GM12878 (cell line): ENCODE measurements at regions not wholly inside any gene's neighbourhood (a gene's known extent, or its start where the extent isn't known, plus 50 kb on each side); places are given as distances from the start of the nearest gene placed in this dataset.

Source experiments
- ATAC-seq: fragments of 200-7000 bp; cut with Tn5 transposase; 3 replicates; pipeline ENCODE4 v1.9.1; 2020; ENCODE audit warnings: mild to moderate bottlenecking, moderate library complexity
- BruUV-seq: library from RNA; stranded (reverse); fragments of 400-500 nt; replicated peaks from 2 replicates; lab custom pipeline; 2021; lab: Mats Ljungman, UMichigan
- CTCF ChIA-PET: fragments of 300-600 bp; sonication (Branson Sonifier 250); formaldehyde crosslinking; extraction: SDS; loops from one replicate; lab custom pipeline; 2021; ENCODE audit warnings: inconsistent platforms; lab: Yijun Ruan, JAX
- POLR2A ChIA-PET: fragments of 350-600 bp; formaldehyde crosslinking; extraction: SDS; loops from one replicate; lab custom pipeline; 2021; ENCODE audit warnings: inconsistent platforms; lab: Charles Lee
- RAD21 ChIA-PET: fragments of 300-600 bp; sonication (Branson Sonifier 250); formaldehyde crosslinking; loops from one replicate; lab custom pipeline; 2023; ENCODE audit warnings: antibody characterized with exemption; ENCODE audit not compliant: unreplicated experiment; lab: Charles Lee
- SMC1A ChIA-PET: fragments of 300-600 bp; sonication (Branson Sonifier 250); formaldehyde crosslinking; loops from one replicate; lab custom pipeline; 2023; ENCODE audit not compliant: unreplicated experiment, uncharacterized antibody; lab: Charles Lee
- DNase-seq: peaks from one replicate; pipeline ENCODE4 v3.0.0-alpha.2; 2011; ENCODE audit warnings: low read depth, low spot score
- FAIRE-seq: peaks from 3 replicates; lab custom pipeline; 2011; peaks lifted over from hg19 to GRCh38; lab: Jason Lieb, UNC
- H2AFZ ChIP-seq: 2 replicates; pipeline ENCODE4 v1.6.0; 2011; ENCODE audit warnings: low read depth, low read length, control low read depth; ENCODE audit not compliant: control insufficient read depth
- H3K27ac ChIP-seq: 2 replicates; pipeline ENCODE4 v1.5.1; 2011; ENCODE audit warnings: control low read depth; ENCODE audit not compliant: control insufficient read depth, insufficient read depth
- H3K27me3 ChIP-seq, 2 experiments: replicated peaks in 1 of 2; 2 replicates each; pipeline versions ENCODE4 v1.6.0 to v1.6.1; 2011; ENCODE audit warnings: low read length in 1 of 2; ENCODE audit not compliant: control insufficient read depth in 2 of 2, insufficient read depth in 2 of 2
- H3K36me3 ChIP-seq, 2 experiments: 2 replicates each; pipeline ENCODE4 v1.5.1; 2011; ENCODE audit warnings: low read length in 1 of 2; ENCODE audit not compliant: control insufficient read depth in 2 of 2, insufficient read depth in 2 of 2
- H3K4me1 ChIP-seq: 2 replicates; pipeline ENCODE4 v1.6.1; 2011; ENCODE audit warnings: mild to moderate bottlenecking, low read length, moderate library complexity, mixed read lengths; ENCODE audit not compliant: control insufficient read depth, insufficient read depth
- H3K4me2 ChIP-seq: 2 replicates; pipeline ENCODE4 v1.6.0; 2011; ENCODE audit warnings: control low read depth; ENCODE audit not compliant: control insufficient read depth, insufficient read depth
- H3K4me3 ChIP-seq: fragments of 200-600 bp; sonication (generic); 2 replicates; pipeline ENCODE4 v1.5.1; 2016
- H3K79me2 ChIP-seq: 2 replicates; pipeline ENCODE4 v1.6.0; 2011; ENCODE audit warnings: low read length; ENCODE audit not compliant: control insufficient read depth, insufficient read depth
- H3K9ac ChIP-seq: 2 replicates; pipeline ENCODE4 v1.8.0; 2011; ENCODE audit warnings: low read length, control low read depth, mixed read lengths; ENCODE audit not compliant: control insufficient read depth, insufficient read depth
- H3K9me3 ChIP-seq: replicated peaks from 3 replicates; pipeline ENCODE4 v1.5.1; 2011; ENCODE audit warnings: mild to moderate bottlenecking, low read length; ENCODE audit not compliant: control insufficient read depth, insufficient read depth
- H4K20me1 ChIP-seq: 2 replicates; pipeline ENCODE4 v1.6.0; 2011; ENCODE audit not compliant: control insufficient read depth, insufficient read depth
- ASH2L ChIP-seq: fragments of 300-600, 200-600 bp; sonication (generic); IDR thresholded peaks from 2 replicates; pipeline ENCODE4 v1.6.1; 2017; ENCODE audit warnings: low read depth, mild to moderate bottlenecking, borderline replicate concordance
- ATF3 ChIP-seq: IDR thresholded peaks from 2 replicates; pipeline ENCODE4 v1.6.1; 2011; ENCODE audit warnings: low read depth, mild to moderate bottlenecking, low read length, moderate library complexity, borderline replicate concordance; ENCODE audit errors: extremely low read depth
- CBX5 ChIP-seq: sonication (generic); IDR thresholded peaks from 2 replicates; pipeline ENCODE4 v1.6.1; 2016; ENCODE audit warnings: low read depth, moderate library complexity, mild to moderate bottlenecking, inconsistent platforms
- CHD1 ChIP-seq: IDR thresholded peaks from 2 replicates; pipeline ENCODE4 v1.6.1; 2012; ENCODE audit warnings: low read depth, low read length, improper control_type of control experiment
- DPF2 ChIP-seq: fragments of 450-650 bp; IDR thresholded peaks from 2 replicates; pipeline ENCODE4 v1.6.1; 2017; ENCODE audit warnings: mild to moderate bottlenecking
- EGR1 ChIP-seq, 2 experiments: IDR thresholded peaks; 1 replicate in 1 of 2; 2 replicates in 1 of 2; pipeline ENCODE4 v1.6.1; 2011 to 2012; ENCODE audit warnings: low read depth in 2 of 2, low read length in 2 of 2, borderline replicate concordance in 1 of 2, mild to moderate bottlenecking in 1 of 2, moderate library complexity in 1 of 2
- ESRRA ChIP-seq: IDR thresholded peaks from 2 replicates; pipeline ENCODE4 v1.6.1; 2012; ENCODE audit warnings: mild to moderate bottlenecking, low read length, improper control_type of control experiment
- JUNB ChIP-seq: IDR thresholded peaks from 2 replicates; pipeline ENCODE4 v1.6.1; 2016; ENCODE audit warnings: antibody characterized with exemption, mild to moderate bottlenecking
- MYC ChIP-seq: IDR thresholded peaks from 2 replicates; pipeline ENCODE4 v1.6.1; 2011; ENCODE audit warnings: mild to moderate bottlenecking, low read length, moderate library complexity, inconsistent platforms; ENCODE audit not compliant: insufficient read depth, insufficient replicate concordance, insufficient read length, severe bottlenecking
- PBX3 ChIP-seq: IDR thresholded peaks from 2 replicates; pipeline ENCODE4 v1.6.1; 2011; ENCODE audit warnings: mild to moderate bottlenecking, low read depth, low read length, moderate library complexity; ENCODE audit not compliant: insufficient replicate concordance
- SRF ChIP-seq, 2 experiments: IDR thresholded peaks; 2 replicates each; pipeline ENCODE4 v1.6.1; 2011; ENCODE audit warnings: low read depth in 2 of 2, low read length in 2 of 2, mild to moderate bottlenecking in 1 of 2, moderate library complexity in 1 of 2
- TCF7 ChIP-seq: IDR thresholded peaks from 2 replicates; pipeline ENCODE4 v1.6.1; 2014; ENCODE audit warnings: antibody characterized with exemption, borderline replicate concordance
- YY1 ChIP-seq: IDR thresholded peaks from 2 replicates; pipeline ENCODE4 v1.6.1; 2011; ENCODE audit warnings: low read depth, mild to moderate bottlenecking, low read length
- ZBED1 ChIP-seq: IDR thresholded peaks from 2 replicates; pipeline ENCODE4 v1.6.1; 2016; ENCODE audit warnings: borderline replicate concordance
- ZNF217 ChIP-seq: fragments of 450-650 bp; IDR thresholded peaks from 2 replicates; pipeline ENCODE4 v1.6.1; 2017; ENCODE audit warnings: antibody characterized with exemption, mild to moderate bottlenecking
- ZNF24 ChIP-seq: fragments of 450-650 bp; IDR thresholded peaks from 2 replicates; pipeline ENCODE4 v1.6.1; 2017; ENCODE audit warnings: antibody characterized with exemption, mild to moderate bottlenecking
- WGBS: methylation state at CpG from one replicate; pipeline ENCODE4 v1.1.6; 2016; ENCODE audit warnings: low lambda C conversion rate; ENCODE audit not compliant: insufficient replicate concordance, insufficient coverage; ENCODE audit errors: missing lambda C conversion rate; 5-methylcytosine and 5-hydroxymethylcytosine counted together
- in situ Hi-C: fragments of 300-500 bp; cut with MboI; formaldehyde crosslinking; loops from 9 replicates; pipeline ENCODE4 v1.14.3; 2018; ENCODE audit warnings: mixed read lengths
- intact Hi-C: fragments of 100-400 bp; cut with micrococcal nuclease; formaldehyde crosslinking; loops from one replicate; pipeline ENCODE4 v1.14.2; 2022; ENCODE audit not compliant: unreplicated experiment
- TF ChIP-seq, protein P1 (sequence below): IDR thresholded peaks from 2 replicates; pipeline ENCODE4 v1.6.1; 2011; ENCODE audit warnings: borderline replicate concordance, low read depth, mild to moderate bottlenecking, moderate library complexity, low read length; ENCODE audit not compliant: insufficient read depth, poor library complexity, severe bottlenecking

DNA sequence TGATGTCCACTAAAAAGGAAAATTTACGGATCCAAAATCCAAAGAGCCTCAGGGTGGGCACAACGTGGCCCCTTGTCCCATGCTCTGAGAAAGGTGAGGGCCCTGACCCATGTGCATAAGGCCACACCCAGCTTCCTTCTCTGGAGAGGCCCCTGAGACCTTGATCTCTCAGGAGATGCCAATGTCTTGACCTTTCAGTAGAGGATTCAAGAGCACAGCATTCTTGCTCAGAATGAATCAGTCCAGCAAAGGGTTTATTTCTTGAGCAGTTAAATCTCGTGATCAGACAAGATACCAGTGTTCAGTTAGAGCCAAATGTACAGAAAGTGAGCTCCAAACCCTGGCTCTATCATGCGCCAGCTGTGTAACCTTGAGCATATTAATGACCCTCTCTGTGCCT, 115.9 kb upstream of the DAPK1 start:
- intact Hi-C loops (no loop called here), in situ Hi-C loops (no loop called here)
- Histone ChIP-seq H3K27ac (no peak overlapping the region), H3K79me2 (no peaks in the 10 kb centered on the region), H3K4me2 (no peak overlapping the region), H4K20me1 (no peaks in the 10 kb centered on the region), H3K4me1 (no peaks in the 10 kb centered on the region), H3K4me3 (no peak overlapping the region), H3K36me3 (no peaks in the 10 kb centered on the region), H3K9ac (no peak overlapping the region), H3K9me3 (no peaks in the 10 kb centered on the region), H3K27me3 (no peaks in the 10 kb centered on the region), H2AFZ (no peak overlapping the region)
- WGBS = 33% methylated on average over 4 of the region's 4 CpGs
- ChIA-PET RAD21 (no interaction called here), CTCF (no interaction called here), SMC1A (interaction anchor here (0.8 kb wide), 1 partner anchor 280 kb away, joined by 3 read pairs; no protein-coding TSS in a partner anchor), POLR2A (no interaction called here)
- no peak for DNase-seq
- no peak for ATAC-seq
- no peak for FAIRE-seq
- TF ChIP-seq CHD1 (no peak), EGR1 (IDR thresholded peaks at IDR 0.05; ENCODE audit: borderline replicate concordance in 1 of 2, low read depth in 2 of 2, low read length in 2 of 2) (no peak), JUNB (no peak), ASH2L (no peak), YY1 (no peak), ESRRA (no peak), SRF (IDR thresholded peaks at IDR 0.05; ENCODE audit: low read depth in 2 of 2, low read length in 2 of 2) (no peak), DPF2 (no peak), ZNF24 (no peak)
- no TSS peak for BruUV-seq

DNA sequence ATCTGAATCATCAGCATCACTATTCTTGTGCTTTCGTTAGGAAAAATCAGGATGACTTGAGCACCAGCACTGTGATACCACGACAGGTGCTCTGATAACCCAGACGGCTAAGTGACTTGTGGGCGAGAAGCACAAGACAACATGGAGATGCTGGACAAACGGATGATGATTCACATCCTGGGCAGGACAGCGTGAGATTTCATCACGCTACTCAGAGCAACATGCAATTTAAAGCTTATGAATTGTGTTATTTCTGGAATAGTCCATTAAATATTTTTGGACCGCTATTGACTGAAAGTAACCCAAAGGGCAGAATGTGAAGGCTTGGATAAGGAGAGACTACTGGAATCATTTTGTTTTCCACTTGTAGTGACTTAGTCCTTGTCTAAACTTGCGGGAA, 114.8 kb upstream of the DAPK1 start:
- ChIA-PET SMC1A (no interaction called here), RAD21 (no interaction called here), CTCF (interaction anchor here (0.7 kb wide), 1 partner anchor 35 kb away, joined by 3 read pairs; no protein-coding TSS in a partner anchor), POLR2A (no interaction called here)
- no peaks in the 10 kb centered on the region for H3K79me2 ChIP-seq
- ATAC-seq (no peak), FAIRE-seq (no peak), DNase-seq (no peak)
- intact Hi-C loops (no loop called here), in situ Hi-C loops (no loop called here)
- no peak overlapping the region for H3K9ac ChIP-seq
- WGBS = 43% methylated on average over 9 of the region's 9 CpGs
- H3K36me3 ChIP-seq = no peaks in the 10 kb centered on the region
- no peaks in the 10 kb centered on the region for H3K27me3 ChIP-seq
- no peak overlapping the region for H2AFZ ChIP-seq
- no peaks in the 10 kb centered on the region for H3K4me1 ChIP-seq
- H3K4me3 ChIP-seq = no peak overlapping the region
- H3K27ac ChIP-seq = no peak overlapping the region
- no peaks in the 10 kb centered on the region for H3K9me3 ChIP-seq
- no peaks in the 10 kb centered on the region for H4K20me1 ChIP-seq
- H3K4me2 ChIP-seq = no peak overlapping the region
- no TSS peak for BruUV-seq
- TF ChIP-seq CBX5 (no peak), TCF7 (no peak), ZNF217 (no peak), ATF3 (no peak), MYC (no peak), ZBED1 (no peak), PBX3 (no peak)
- TF ChIP-seq, protein P1, sequence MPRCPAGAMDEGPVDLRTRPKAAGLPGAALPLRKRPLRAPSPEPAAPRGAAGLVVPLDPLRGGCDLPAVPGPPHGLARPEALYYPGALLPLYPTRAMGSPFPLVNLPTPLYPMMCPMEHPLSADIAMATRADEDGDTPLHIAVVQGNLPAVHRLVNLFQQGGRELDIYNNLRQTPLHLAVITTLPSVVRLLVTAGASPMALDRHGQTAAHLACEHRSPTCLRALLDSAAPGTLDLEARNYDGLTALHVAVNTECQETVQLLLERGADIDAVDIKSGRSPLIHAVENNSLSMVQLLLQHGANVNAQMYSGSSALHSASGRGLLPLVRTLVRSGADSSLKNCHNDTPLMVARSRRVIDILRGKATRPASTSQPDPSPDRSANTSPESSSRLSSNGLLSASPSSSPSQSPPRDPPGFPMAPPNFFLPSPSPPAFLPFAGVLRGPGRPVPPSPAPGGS = no peak
